HEK293 (cell line): ENCODE measurements at regions not wholly inside any gene's neighbourhood (a gene's known extent, or its start where the extent isn't known, plus 50 kb on each side); places are given as distances from the start of the nearest gene placed in this dataset.

Experiments
- CTCF ChIA-PET: fragments of 350-600 bp; formaldehyde crosslinking; extraction: SDS; loops from one replicate; lab custom pipeline; 2021; ENCODE audit warnings: antibody characterized with exemption; lab: Yijun Ruan, JAX
- POLR2A ChIA-PET: fragments of 300-600 bp; formaldehyde crosslinking; extraction: SDS; loops from one replicate; lab custom pipeline; 2020; ENCODE audit warnings: antibody characterized with exemption, inconsistent platforms; lab: Yijun Ruan, JAX
- H3K27ac ChIP-seq: fragments of 200-500 bp; sonication (Bioruptor generic); 2 replicates; pipeline ENCODE4 v1.5.1; 2014; ENCODE audit warnings: low read depth, low read length, control low read depth, inconsistent platforms; ENCODE audit errors: extremely low read depth
- H3K36me3 ChIP-seq, 2 experiments: fragments of 200-500 bp in 1 of 2; sonication (Bioruptor generic) in 1 of 2; 1 replicate in 1 of 2; 2 replicates in 1 of 2; pipeline ENCODE4 v1.5.1; 2014 to 2017; ENCODE audit warnings: inconsistent platforms in 2 of 2, low read length in 2 of 2; ENCODE audit not compliant: control insufficient read depth in 2 of 2, insufficient read depth in 1 of 2
- H3K4me1 ChIP-seq: fragments of 200-500 bp; sonication (Bioruptor generic); 2 replicates; pipeline ENCODE4 v1.5.1; 2014; ENCODE audit warnings: mild to moderate bottlenecking, low read length, inconsistent platforms; ENCODE audit not compliant: control insufficient read depth, insufficient read depth
- H3K4me3 ChIP-seq: 2 replicates; pipeline ENCODE4 v1.5.1; 2011; ENCODE audit warnings: low read depth, mild to moderate bottlenecking, control low read depth, low read length, moderate library complexity
- H3K9me3 ChIP-seq: fragments of 200-500 bp; sonication (Bioruptor generic); 2 replicates; pipeline ENCODE4 v1.5.1; 2014; ENCODE audit warnings: low read depth, low read length, inconsistent platforms; ENCODE audit not compliant: control insufficient read depth, insufficient read depth
- BCL11A ChIP-seq: fragments of 450-650 bp; formaldehyde crosslinking; IDR thresholded peaks from 2 replicates; pipeline ENCODE4 v1.5.1; 2016; ENCODE audit warnings: low read depth, missing biosample characterization, missing genetic modification characterization
- KLF16 ChIP-seq: fragments of 450-650 bp; formaldehyde crosslinking; IDR thresholded peaks from 2 replicates; pipeline ENCODE4 v1.5.1; 2017; ENCODE audit warnings: missing biosample characterization, missing genetic modification characterization
- SETDB1 ChIP-seq: IDR thresholded peaks from one replicate; pipeline ENCODE4 v1.6.1; 2017; ENCODE audit warnings: mild to moderate bottlenecking, low read length, moderate library complexity, mixed read lengths; ENCODE audit not compliant: insufficient read length
- YY2 ChIP-seq: fragments of 450-650 bp; formaldehyde crosslinking; IDR thresholded peaks from 2 replicates; pipeline ENCODE4 v1.5.1; 2016; ENCODE audit warnings: missing biosample characterization, missing genetic modification characterization
- ZNF114 ChIP-seq: fragments of 450-650 bp; formaldehyde crosslinking; IDR thresholded peaks from 2 replicates; pipeline ENCODE4 v1.5.0; 2017; ENCODE audit warnings: missing biosample characterization, missing genetic modification characterization
- ZNF146 ChIP-seq: fragments of 450-650 bp; formaldehyde crosslinking; IDR thresholded peaks from 2 replicates; pipeline ENCODE4 v1.5.1; 2016; ENCODE audit warnings: missing biosample characterization, missing genetic modification characterization
- ZNF155 ChIP-seq: fragments of 450-650 bp; formaldehyde crosslinking; IDR thresholded peaks from 2 replicates; pipeline ENCODE4 v1.5.1; 2016; ENCODE audit warnings: missing biosample characterization, missing genetic modification characterization
- ZNF223 ChIP-seq: fragments of 450-650 bp; formaldehyde crosslinking; IDR thresholded peaks from 2 replicates; pipeline ENCODE4 v1.5.1; 2016; ENCODE audit warnings: missing biosample characterization, missing genetic modification characterization
- ZNF324 ChIP-seq: fragments of 450-650 bp; formaldehyde crosslinking; IDR thresholded peaks from 2 replicates; pipeline ENCODE4 v1.5.1; 2016; ENCODE audit warnings: missing biosample characterization, missing genetic modification characterization
- ZNF341 ChIP-seq: fragments of 450-650 bp; formaldehyde crosslinking; IDR thresholded peaks from 2 replicates; pipeline ENCODE4; 2016; ENCODE audit warnings: low read depth, missing biosample characterization, missing genetic modification characterization
- ZNF37A ChIP-seq: fragments of 450-650 bp; IDR thresholded peaks from 2 replicates; pipeline ENCODE4 v1.5.1; 2018; ENCODE audit warnings: missing biosample characterization, missing genetic modification characterization
- ZNF423 ChIP-seq: fragments of 450-650 bp; formaldehyde crosslinking; IDR thresholded peaks from 2 replicates; pipeline ENCODE4 v1.5.1; 2016; ENCODE audit warnings: missing biosample characterization, missing genetic modification characterization
- ZNF510 ChIP-seq: fragments of 450-650 bp; formaldehyde crosslinking; IDR thresholded peaks from 2 replicates; pipeline ENCODE4 v1.5.1; 2018; ENCODE audit warnings: mild to moderate bottlenecking, missing genetic modification characterization, missing biosample characterization; ENCODE audit not compliant: insufficient replicate concordance
- ZNF670 ChIP-seq: fragments of 450-650 bp; formaldehyde crosslinking; IDR thresholded peaks from 2 replicates; pipeline ENCODE4 v1.5.1; 2016; ENCODE audit warnings: missing biosample characterization, missing genetic modification characterization, low read depth
- ZNF777 ChIP-seq: fragments of 450-650 bp; formaldehyde crosslinking; IDR thresholded peaks from 2 replicates; pipeline ENCODE4 v1.5.1; 2017; ENCODE audit warnings: missing biosample characterization, missing genetic modification characterization, borderline replicate concordance
- ZNF792 ChIP-seq: fragments of 450-650 bp; formaldehyde crosslinking; IDR thresholded peaks from 2 replicates; pipeline ENCODE4 v1.5.1; 2016; ENCODE audit warnings: missing biosample characterization, missing genetic modification characterization
- TF ChIP-seq, protein P1 (sequence below): sonication (generic); formaldehyde crosslinking; IDR thresholded peaks from 2 replicates; pipeline ENCODE4 v1.8.1; 2022; ENCODE audit warnings: mild to moderate bottlenecking, moderate library complexity, missing genetic modification reagents
- TF ChIP-seq, protein P2 (sequence below): fragments of 450-650 bp; formaldehyde crosslinking; IDR thresholded peaks from 2 replicates; pipeline ENCODE4 v1.5.1; 2016; ENCODE audit warnings: missing biosample characterization, missing genetic modification characterization, borderline replicate concordance
- TF ChIP-seq, protein P3 (sequence below): fragments of 450-650 bp; formaldehyde crosslinking; IDR thresholded peaks from 2 replicates; pipeline ENCODE4 v1.5.0; 2017; ENCODE audit warnings: missing biosample characterization, missing genetic modification characterization, borderline replicate concordance
- TF ChIP-seq, protein P4 (sequence below): fragments of 450-650 bp; formaldehyde crosslinking; IDR thresholded peaks from 2 replicates; pipeline ENCODE4 v1.5.1; 2016; ENCODE audit warnings: missing biosample characterization, missing genetic modification characterization
- TF ChIP-seq, protein P5 (sequence below): fragments of 450-650 bp; formaldehyde crosslinking; IDR thresholded peaks from 2 replicates; pipeline ENCODE4 v1.5.1; 2016; ENCODE audit warnings: missing biosample characterization, missing genetic modification characterization

DNA sequence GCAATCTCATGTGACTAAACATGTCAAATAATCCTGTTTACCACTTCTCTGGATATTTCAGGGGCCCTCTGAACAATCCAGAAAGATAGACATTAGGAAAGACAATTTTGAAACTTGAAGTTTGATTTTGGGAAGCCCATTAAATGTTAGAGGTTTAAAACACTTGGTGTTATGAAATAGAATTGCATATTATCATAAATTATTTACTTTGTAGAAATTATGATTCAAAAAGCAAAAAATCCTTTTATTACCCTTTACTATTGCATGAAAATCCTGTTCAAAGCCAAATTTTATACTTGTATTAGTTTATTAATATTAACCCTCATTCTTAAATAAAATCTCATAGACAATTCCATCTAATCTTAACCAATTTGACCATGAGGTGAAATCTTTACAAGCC, 1091.5 kb upstream of the ALCAM start:
- CTCF ChIA-PET = no interaction called here
- no peaks in the 10 kb centered on the region for H3K9me3 ChIP-seq
- TF ChIP-seq ZNF423 (tag by site-specific recombination) = no peak
- TF ChIP-seq, protein P1, sequence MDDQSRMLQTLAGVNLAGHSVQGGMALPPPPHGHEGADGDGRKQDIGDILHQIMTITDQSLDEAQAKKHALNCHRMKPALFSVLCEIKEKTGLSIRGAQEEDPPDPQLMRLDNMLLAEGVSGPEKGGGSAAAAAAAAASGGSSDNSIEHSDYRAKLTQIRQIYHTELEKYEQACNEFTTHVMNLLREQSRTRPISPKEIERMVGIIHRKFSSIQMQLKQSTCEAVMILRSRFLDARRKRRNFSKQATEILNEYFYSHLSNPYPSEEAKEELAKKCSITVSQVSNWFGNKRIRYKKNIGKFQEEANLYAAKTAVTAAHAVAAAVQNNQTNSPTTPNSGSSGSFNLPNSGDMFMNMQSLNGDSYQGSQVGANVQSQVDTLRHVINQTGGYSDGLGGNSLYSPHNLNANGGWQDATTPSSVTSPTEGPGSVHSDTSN (CRISPR knock-in tag) = no peak
- no peak for TF ChIP-seq ZNF510
- TF ChIP-seq ZNF155 (tag by site-specific recombination) = no peak
- no peak for TF ChIP-seq ZNF777
- no peak for TF ChIP-seq ZNF146
- peak; percentile 90 for TF ChIP-seq SETDB1
- TF ChIP-seq, all 188 proteins: peak for 1

DNA sequence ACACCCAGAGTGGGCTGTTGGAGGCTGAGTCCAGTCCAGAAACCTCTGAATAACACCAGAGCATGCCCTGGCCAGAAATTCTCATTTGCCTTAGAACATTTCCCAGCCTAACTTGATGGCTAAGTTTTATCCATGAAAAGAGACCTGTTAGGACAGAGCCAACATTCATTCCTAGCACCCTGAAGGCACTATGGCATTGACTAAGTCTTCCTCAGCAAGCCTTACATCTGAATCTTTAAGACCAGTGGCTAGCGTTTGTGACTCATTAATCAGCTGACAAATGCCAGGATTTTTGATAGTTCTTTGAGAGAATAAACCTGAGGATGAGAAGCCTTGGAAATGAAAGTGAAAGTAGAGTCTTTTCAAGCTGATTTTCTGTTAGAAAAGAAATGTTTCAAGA, 1087.1 kb upstream of the ALCAM start:
- H3K9me3 ChIP-seq = no peaks in the 10 kb centered on the region
- no peak overlapping the region for H3K4me3 ChIP-seq
- POLR2A ChIA-PET = no interaction called here
- CTCF ChIA-PET = no interaction called here
- H3K4me1 ChIP-seq = no peaks in the 10 kb centered on the region
- TF ChIP-seq, protein P2, sequence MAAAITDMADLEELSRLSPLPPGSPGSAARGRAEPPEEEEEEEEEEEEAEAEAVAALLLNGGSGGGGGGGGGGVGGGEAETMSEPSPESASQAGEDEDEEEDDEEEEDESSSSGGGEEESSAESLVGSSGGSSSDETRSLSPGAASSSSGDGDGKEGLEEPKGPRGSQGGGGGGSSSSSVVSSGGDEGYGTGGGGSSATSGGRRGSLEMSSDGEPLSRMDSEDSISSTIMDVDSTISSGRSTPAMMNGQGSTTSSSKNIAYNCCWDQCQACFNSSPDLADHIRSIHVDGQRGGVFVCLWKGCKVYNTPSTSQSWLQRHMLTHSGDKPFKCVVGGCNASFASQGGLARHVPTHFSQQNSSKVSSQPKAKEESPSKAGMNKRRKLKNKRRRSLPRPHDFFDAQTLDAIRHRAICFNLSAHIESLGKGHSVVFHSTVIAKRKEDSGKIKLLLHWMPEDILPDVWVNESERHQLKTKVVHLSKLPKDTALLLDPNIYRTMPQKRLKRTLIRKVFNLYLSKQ = no peak
- TF ChIP-seq, protein P3, sequence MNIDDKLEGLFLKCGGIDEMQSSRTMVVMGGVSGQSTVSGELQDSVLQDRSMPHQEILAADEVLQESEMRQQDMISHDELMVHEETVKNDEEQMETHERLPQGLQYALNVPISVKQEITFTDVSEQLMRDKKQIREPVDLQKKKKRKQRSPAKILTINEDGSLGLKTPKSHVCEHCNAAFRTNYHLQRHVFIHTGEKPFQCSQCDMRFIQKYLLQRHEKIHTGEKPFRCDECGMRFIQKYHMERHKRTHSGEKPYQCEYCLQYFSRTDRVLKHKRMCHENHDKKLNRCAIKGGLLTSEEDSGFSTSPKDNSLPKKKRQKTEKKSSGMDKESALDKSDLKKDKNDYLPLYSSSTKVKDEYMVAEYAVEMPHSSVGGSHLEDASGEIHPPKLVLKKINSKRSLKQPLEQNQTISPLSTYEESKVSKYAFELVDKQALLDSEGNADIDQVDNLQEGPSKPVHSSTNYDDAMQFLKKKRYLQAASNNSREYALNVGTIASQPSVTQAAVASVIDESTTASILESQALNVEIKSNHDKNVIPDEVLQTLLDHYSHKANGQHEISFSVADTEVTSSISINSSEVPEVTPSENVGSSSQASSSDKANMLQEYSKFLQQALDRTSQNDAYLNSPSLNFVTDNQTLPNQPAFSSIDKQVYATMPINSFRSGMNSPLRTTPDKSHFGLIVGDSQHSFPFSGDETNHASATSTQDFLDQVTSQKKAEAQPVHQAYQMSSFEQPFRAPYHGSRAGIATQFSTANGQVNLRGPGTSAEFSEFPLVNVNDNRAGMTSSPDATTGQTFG = no peak
- TF ChIP-seq, protein P4, sequence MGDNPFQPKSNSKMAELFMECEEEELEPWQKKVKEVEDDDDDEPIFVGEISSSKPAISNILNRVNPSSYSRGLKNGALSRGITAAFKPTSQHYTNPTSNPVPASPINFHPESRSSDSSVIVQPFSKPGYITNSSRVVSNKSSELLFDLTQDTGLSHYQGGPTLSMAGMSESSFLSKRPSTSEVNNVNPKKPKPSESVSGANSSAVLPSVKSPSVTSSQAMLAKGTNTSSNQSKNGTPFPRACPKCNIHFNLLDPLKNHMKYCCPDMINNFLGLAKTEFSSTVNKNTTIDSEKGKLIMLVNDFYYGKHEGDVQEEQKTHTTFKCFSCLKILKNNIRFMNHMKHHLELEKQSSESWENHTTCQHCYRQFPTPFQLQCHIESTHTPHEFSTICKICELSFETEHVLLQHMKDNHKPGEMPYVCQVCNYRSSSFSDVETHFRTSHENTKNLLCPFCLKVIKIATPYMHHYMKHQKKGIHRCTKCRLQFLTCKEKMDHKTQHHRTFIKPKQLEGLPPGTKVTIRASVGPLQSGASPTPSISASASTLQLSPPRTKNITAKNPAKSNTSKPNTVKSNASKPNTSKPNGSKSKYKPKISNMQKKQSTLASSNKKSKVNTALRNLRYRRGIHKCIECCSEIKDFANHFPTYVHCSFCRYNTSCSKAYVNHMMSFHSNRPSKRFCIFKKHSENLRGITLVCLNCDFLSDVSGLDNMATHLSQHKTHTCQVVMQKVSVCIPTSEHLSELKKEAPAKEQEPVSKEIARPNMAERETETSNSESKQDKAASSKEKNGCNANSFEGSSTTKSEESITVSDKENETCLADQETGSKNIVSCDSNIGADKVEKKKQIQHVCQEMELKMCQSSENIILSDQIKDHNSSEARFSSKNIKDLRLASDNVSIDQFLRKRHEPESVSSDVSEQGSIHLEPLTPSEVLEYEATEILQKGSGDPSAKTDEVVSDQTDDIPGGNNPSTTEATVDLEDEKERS = no peak
- TF ChIP-seq ZNF792 (tag by site-specific recombination) (no peak), ZNF341 (tag by site-specific recombination) (no peak), ZNF114 (tag by site-specific recombination) (no peak), ZNF223 (tag by site-specific recombination) (no peak), ZNF670 (tag by site-specific recombination) (no peak), BCL11A (tag by site-specific recombination) (no peak), ZNF324 (tag by site-specific recombination) (no peak), YY2 (tag by site-specific recombination) (no peak), KLF16 (tag by site-specific recombination) (no peak), ZNF37A (tag by site-specific recombination) (no peak), ZNF510 (no peak)
- TF ChIP-seq, protein P5, sequence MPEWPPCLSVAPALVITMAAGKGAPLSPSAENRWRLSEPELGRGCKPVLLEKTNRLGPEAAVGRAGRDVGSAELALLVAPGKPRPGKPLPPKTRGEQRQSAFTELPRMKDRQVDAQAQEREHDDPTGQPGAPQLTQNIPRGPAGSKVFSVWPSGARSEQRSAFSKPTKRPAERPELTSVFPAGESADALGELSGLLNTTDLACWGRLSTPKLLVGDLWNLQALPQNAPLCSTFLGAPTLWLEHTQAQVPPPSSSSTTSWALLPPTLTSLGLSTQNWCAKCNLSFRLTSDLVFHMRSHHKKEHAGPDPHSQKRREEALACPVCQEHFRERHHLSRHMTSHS (tag by site-specific recombination) = no peak
- H3K36me3 ChIP-seq = no peaks in the 10 kb centered on the region
- H3K27ac ChIP-seq = no peak overlapping the region

More for the DNA sequence above, 1091.5 kb upstream of the ALCAM start:
- Histone ChIP-seq H3K36me3 (no peaks in the 10 kb centered on the region), H3K4me3 (no peak overlapping the region), H3K27ac (no peak overlapping the region), H3K4me1 (0 out of 2 replicates have a peak, but pooled peaks cover 2% of the 10 kb centered on the region)
- POLR2A ChIA-PET = no interaction called here
